ENCODE measurements at regions not wholly inside any gene's neighbourhood (a gene's known extent, or its start where the extent isn't known, plus 50 kb on each side); places are given as distances from the start of the nearest gene placed in this dataset.

GRCh38 chr17:71286625-71287024 lies 834.2 kb upstream of the SOX9 start:
- TF ChIP-seq, protein P1, sequence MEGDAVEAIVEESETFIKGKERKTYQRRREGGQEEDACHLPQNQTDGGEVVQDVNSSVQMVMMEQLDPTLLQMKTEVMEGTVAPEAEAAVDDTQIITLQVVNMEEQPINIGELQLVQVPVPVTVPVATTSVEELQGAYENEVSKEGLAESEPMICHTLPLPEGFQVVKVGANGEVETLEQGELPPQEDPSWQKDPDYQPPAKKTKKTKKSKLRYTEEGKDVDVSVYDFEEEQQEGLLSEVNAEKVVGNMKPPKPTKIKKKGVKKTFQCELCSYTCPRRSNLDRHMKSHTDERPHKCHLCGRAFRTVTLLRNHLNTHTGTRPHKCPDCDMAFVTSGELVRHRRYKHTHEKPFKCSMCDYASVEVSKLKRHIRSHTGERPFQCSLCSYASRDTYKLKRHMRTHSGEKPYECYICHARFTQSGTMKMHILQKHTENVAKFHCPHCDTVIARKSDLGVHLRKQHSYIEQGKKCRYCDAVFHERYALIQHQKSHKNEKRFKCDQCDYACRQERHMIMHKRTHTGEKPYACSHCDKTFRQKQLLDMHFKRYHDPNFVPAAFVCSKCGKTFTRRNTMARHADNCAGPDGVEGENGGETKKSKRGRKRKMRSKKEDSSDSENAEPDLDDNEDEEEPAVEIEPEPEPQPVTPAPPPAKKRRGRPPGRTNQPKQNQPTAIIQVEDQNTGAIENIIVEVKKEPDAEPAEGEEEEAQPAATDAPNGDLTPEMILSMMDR (IDR thresholded peaks at IDR 0.05): no peak
- no peak for TF ChIP-seq POLR2AphosphoS5 (IDR thresholded peaks at IDR 0.05; ENCODE audit: insufficient read depth in 1 of 2, low read depth in 1 of 2)

Data from vagina (tissue), 2 donors.